D721Med (cell line): ENCODE measurements at regions not wholly inside any gene's neighbourhood (a gene's known extent, or its start where the extent isn't known, plus 50 kb on each side); places are given as distances from the start of the nearest gene placed in this dataset.

Source experiments
- DNase-seq: peaks from one replicate; pipeline ENCODE4 v3.0.0; 2011; ENCODE audit warnings: low spot score; ENCODE audit not compliant: insufficient read length
- FAIRE-seq: peaks from 2 replicates; lab custom pipeline; 2011; peaks lifted over from hg19 to GRCh38; lab: Jason Lieb, UNC
- CTCF ChIP-seq: IDR thresholded peaks from 2 replicates; pipeline ENCODE4 v1.5.1; 2012; ENCODE audit warnings: mild to moderate bottlenecking, control low read depth; ENCODE audit not compliant: insufficient read depth; ENCODE audit errors: missing control alignments

GRCh38 chr10:21100190-21100589 lies 203.1 kb upstream of the NEBL start:
- no peak for DNase-seq
- no peak for FAIRE-seq
- TF ChIP-seq CTCF, result no peak

- DNase-seq (no peak), FAIRE-seq (no peak)
- no peak for TF ChIP-seq CTCF
These were observed 202.4 kb upstream of the NEBL start for GRCh38 chr10:21099291-21100062.

GRCh38 chr10:21097926-21098355 lies 200.8 kb upstream of the NEBL start:
- no peak for FAIRE-seq
- TF ChIP-seq CTCF, result no peak
- no peak for DNase-seq

GRCh38 chr10:21095494-21096055 lies 198.5 kb upstream of the NEBL start:
- DNase-seq (no peak), FAIRE-seq (no peak)
- no peak for TF ChIP-seq CTCF

GRCh38 chr10:21095073-21095472 lies 198.0 kb upstream of the NEBL start:
- no peak for FAIRE-seq

DNA sequence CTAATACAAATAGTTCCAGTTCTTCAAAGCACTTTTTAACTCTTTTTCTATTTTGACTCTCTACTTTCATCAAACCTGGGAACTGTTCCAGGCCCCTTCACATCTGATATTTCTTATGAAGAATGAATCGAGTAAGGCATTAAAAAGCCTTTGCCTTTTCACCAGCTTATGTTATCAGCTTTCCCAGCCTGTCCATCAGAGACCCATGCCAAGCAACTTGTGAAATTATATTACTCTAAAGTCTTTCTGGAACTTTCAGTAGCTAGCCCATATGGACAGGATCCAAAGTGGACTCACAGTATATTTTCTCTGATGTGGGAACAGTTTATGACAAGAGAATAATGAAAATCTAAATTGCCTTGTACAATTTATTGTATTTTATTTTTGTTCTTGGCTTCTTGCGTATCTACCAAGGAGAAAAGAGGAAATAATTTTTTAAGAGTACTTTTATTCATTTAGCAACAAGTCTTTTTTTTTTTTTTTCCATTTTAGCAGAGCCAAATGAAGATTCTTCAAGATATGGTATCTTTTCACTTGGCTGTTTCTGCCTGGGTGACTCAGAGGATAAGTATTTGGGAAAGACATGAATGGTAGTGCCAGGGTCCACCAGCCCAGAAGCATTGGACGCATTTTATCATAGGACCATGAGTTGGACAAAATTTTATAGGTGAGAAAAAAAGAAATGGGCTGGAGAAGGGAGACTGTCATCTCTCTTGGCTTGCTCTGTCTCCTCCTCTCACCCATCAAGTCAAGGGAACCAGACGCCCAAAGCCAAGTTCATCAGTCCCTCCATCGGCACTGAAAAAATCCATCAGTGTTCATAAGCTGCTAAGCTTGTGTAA lies 195.8 kb upstream of the NEBL start:
- no peak for DNase-seq
- FAIRE-seq, result no peak

More at GRCh38 chr10:21095073-21095472, 198.0 kb upstream of the NEBL start:
- DNase-seq, result no peak
- no peak for TF ChIP-seq CTCF

More for the DNA sequence above, 195.8 kb upstream of the NEBL start:
- TF ChIP-seq CTCF, result no peak
